Suprapubic skin (tissue), 3 donors: ENCODE measurements at regions not wholly inside any gene's neighbourhood (a gene's known extent, or its start where the extent isn't known, plus 50 kb on each side); places are given as distances from the start of the nearest gene placed in this dataset.

Experiments used
- CTCF ChIP-seq, 2 donors: fragments of 200-600 bp in 1 of 2; fragments of 450-650 bp in 1 of 2; sonication (generic) in 1 of 2; IDR thresholded peaks; one replicate each; pipeline ENCODE4 v1.5.1; 2016 to 2019; ENCODE audit warnings: antibody characterized with exemption in 2 of 2, mild to moderate bottlenecking in 1 of 2, moderate library complexity in 1 of 2
- EP300 ChIP-seq: sonication (generic); formaldehyde crosslinking; IDR thresholded peaks from one replicate; pipeline ENCODE4 v1.6.1; 2017; ENCODE audit warnings: antibody characterized with exemption

GRCh38 chr2:19649142-19649541 lies 252.6 kb downstream of the TTC32 start:
- TF ChIP-seq CTCF (IDR thresholded peaks at IDR 0.05) (no peak), EP300 (no peak)
